ENCODE measurements at regions not wholly inside any gene's neighbourhood (a gene's known extent, or its start where the extent isn't known, plus 50 kb on each side); places are given as distances from the start of the nearest gene placed in this dataset.

DNA sequence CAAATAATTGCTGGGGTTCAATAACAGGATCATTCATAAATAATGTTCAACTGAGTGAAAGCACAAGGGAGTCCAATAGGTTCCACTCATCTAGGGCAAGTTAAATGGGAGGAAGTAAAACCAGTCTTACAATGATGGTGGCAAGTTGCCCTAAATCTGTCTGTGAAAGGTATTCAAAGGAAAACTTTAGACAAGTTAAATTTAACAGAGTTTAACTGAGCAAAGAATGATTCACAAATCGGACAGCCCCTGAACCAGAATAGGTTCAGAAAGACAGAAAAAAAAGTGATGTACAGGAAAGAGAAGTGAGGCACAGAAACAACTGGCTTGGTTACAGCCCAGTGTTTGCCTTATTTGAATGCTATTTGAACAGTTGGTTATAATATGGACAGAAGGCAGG is 183.5 kb upstream of the ADGRL4 start:
- Histone ChIP-seq H3K9me2 (replicated peaks; ENCODE audit: insufficient read depth, low read length) (no peaks in the 10 kb centered on the region), H2AFZ (ENCODE audit: low read length) (no peak overlapping the region), H3K4me2 (ENCODE audit: low read depth, low read length) (no peak overlapping the region), H3K27ac (ENCODE audit: low read length) (no peak overlapping the region), H3K4me1 (ENCODE audit: low read length) (no peaks in the 10 kb centered on the region), H3K9me3 (replicated peaks; ENCODE audit: insufficient read depth, low read length) (no peaks in the 10 kb centered on the region), H3K4me3 (ENCODE audit: low read length) (no peak overlapping the region), H3K36me3 (replicated peaks; ENCODE audit: insufficient read depth, low read length) (no peaks in the 10 kb centered on the region), H3F3A (ENCODE audit: insufficient read depth, low read length) (peaks cover 9% of the 10 kb centered on the region), H3K27me3 (replicated peaks; ENCODE audit: insufficient read depth, low read length) (no peaks in the 10 kb centered on the region), H3K79me2 (ENCODE audit: low read length) (no peaks in the 10 kb centered on the region), H3K9ac (ENCODE audit: low read length) (no peak overlapping the region), H4K20me1 (ENCODE audit: insufficient read depth, low read length) (no peaks in the 10 kb centered on the region)
- TF ChIP-seq EZH2phosphoT487 (IDR thresholded peaks at IDR 0.05; ENCODE audit: low read length) (no peak), EZH2 (optimal IDR thresholded peaks at IDR 0.05; ENCODE audit: low read depth, low read length) (no peak)
- TF ChIP-seq, protein P1, sequence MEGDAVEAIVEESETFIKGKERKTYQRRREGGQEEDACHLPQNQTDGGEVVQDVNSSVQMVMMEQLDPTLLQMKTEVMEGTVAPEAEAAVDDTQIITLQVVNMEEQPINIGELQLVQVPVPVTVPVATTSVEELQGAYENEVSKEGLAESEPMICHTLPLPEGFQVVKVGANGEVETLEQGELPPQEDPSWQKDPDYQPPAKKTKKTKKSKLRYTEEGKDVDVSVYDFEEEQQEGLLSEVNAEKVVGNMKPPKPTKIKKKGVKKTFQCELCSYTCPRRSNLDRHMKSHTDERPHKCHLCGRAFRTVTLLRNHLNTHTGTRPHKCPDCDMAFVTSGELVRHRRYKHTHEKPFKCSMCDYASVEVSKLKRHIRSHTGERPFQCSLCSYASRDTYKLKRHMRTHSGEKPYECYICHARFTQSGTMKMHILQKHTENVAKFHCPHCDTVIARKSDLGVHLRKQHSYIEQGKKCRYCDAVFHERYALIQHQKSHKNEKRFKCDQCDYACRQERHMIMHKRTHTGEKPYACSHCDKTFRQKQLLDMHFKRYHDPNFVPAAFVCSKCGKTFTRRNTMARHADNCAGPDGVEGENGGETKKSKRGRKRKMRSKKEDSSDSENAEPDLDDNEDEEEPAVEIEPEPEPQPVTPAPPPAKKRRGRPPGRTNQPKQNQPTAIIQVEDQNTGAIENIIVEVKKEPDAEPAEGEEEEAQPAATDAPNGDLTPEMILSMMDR (IDR thresholded peaks at IDR 0.05; ENCODE audit: low read length), result no peak
- DNase-seq, result no peak

DNA sequence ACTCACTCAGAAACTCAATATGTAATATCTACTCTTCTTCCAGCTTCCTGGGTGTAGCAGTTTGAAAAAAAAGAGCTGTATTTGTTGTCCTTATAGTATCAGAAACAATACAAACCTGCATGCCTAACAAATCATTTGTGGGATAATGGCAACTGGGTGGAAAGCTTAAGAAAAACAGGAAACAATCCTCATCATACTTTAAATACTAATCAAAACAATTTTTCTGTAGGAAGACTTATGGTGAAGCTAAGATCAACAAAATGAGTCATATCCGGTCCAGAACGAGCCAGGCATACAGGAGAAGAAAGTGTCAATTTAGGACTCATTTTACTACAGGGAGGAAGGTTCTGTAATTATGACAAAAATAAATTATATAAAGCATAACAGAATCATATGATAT is 181.8 kb upstream of the ADGRL4 start:
- no peaks in the 10 kb centered on the region for H3K9me3 ChIP-seq (replicated peaks; ENCODE audit: insufficient read depth, low read length)
- peaks cover 4% of the 10 kb centered on the region for H3F3A ChIP-seq (ENCODE audit: insufficient read depth, low read length)
- TF ChIP-seq EZH2phosphoT487 (IDR thresholded peaks at IDR 0.05; ENCODE audit: low read length) (no peak), EZH2 (optimal IDR thresholded peaks at IDR 0.05; ENCODE audit: low read depth, low read length) (no peak)
- TF ChIP-seq, protein P1 (IDR thresholded peaks at IDR 0.05; ENCODE audit: low read length), result no peak
- H3K4me3 ChIP-seq (ENCODE audit: low read length), result no peak overlapping the region
- DNase-seq, result no peak
- H4K20me1 ChIP-seq (ENCODE audit: insufficient read depth, low read length), result no peaks in the 10 kb centered on the region
- H3K9ac ChIP-seq (ENCODE audit: low read length), result no peak overlapping the region
- no peaks in the 10 kb centered on the region for H3K36me3 ChIP-seq (replicated peaks; ENCODE audit: insufficient read depth, low read length)
- H3K79me2 ChIP-seq (ENCODE audit: low read length), result no peaks in the 10 kb centered on the region
- H3K27me3 ChIP-seq (replicated peaks; ENCODE audit: insufficient read depth, low read length), result no peaks in the 10 kb centered on the region
- H3K9me2 ChIP-seq (replicated peaks; ENCODE audit: insufficient read depth, low read length), result no peaks in the 10 kb centered on the region
- H3K27ac ChIP-seq (ENCODE audit: low read length), result no peak overlapping the region
- no peak overlapping the region for H2AFZ ChIP-seq (ENCODE audit: low read length)
- no peak overlapping the region for H3K4me2 ChIP-seq (ENCODE audit: low read depth, low read length)
- H3K4me1 ChIP-seq (ENCODE audit: low read length), result no peaks in the 10 kb centered on the region

DNA sequence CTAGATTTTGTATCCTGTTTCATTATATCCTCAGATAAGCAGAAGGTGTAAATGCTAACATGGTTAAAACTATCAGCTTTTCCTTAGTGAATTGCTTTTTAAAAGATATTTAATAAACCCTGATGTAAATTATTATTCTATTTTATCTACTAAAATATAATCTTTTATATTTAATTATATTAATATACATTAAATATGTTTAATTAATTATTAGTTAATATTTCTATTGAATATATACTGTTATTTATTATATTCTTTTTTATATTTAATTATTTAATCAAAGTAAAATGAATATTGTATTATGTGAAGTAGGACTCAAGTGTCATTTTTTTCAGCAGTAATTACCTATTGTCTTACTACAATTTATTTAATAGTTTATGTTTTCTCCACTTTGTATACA is 179.7 kb upstream of the ADGRL4 start:
- no peaks in the 10 kb centered on the region for H3K4me1 ChIP-seq (ENCODE audit: low read length)
- no peak overlapping the region for H3K4me3 ChIP-seq (ENCODE audit: low read length)
- H2AFZ ChIP-seq (ENCODE audit: low read length), result no peak overlapping the region
- H3K36me3 ChIP-seq (replicated peaks; ENCODE audit: insufficient read depth, low read length), result no peaks in the 10 kb centered on the region
- TF ChIP-seq EZH2phosphoT487 (IDR thresholded peaks at IDR 0.05; ENCODE audit: low read length) (no peak), EZH2 (optimal IDR thresholded peaks at IDR 0.05; ENCODE audit: low read depth, low read length) (no peak)
- TF ChIP-seq, protein P1 (IDR thresholded peaks at IDR 0.05; ENCODE audit: low read length), result no peak
- H3F3A ChIP-seq (ENCODE audit: insufficient read depth, low read length), result no peaks in the 10 kb centered on the region
- no peak for DNase-seq
- no peaks in the 10 kb centered on the region for H3K9me3 ChIP-seq (replicated peaks; ENCODE audit: insufficient read depth, low read length)
- H3K9me2 ChIP-seq (replicated peaks; ENCODE audit: insufficient read depth, low read length), result no peaks in the 10 kb centered on the region
- H3K4me2 ChIP-seq (ENCODE audit: low read depth, low read length), result no peak overlapping the region
- H3K27ac ChIP-seq (ENCODE audit: low read length), result no peak overlapping the region
- no peak overlapping the region for H3K9ac ChIP-seq (ENCODE audit: low read length)
- H3K79me2 ChIP-seq (ENCODE audit: low read length), result no peaks in the 10 kb centered on the region
- no peaks in the 10 kb centered on the region for H3K27me3 ChIP-seq (replicated peaks; ENCODE audit: insufficient read depth, low read length)
- no peaks in the 10 kb centered on the region for H4K20me1 ChIP-seq (ENCODE audit: insufficient read depth, low read length)

Measured in MM.1S (cell line).